ENCODE measurements at regions not wholly inside any gene's neighbourhood (a gene's known extent, or its start where the extent isn't known, plus 50 kb on each side); places are given as distances from the start of the nearest gene placed in this dataset.

- TF ChIP-seq ZNF281 (CRISPR knock-in tag; IDR thresholded peaks at IDR 0.05; ENCODE audit: borderline replicate concordance) (no peak), ATRX (CRISPR knock-in tag; IDR thresholded peaks at IDR 0.05; ENCODE audit: borderline replicate concordance) (no peak), SP1 (IDR thresholded peaks at IDR 0.05) (no peak), SP1 (CRISPR knock-in tag; IDR thresholded peaks at IDR 0.05) (no peak), CEBPG (CRISPR knock-in tag; IDR thresholded peaks at IDR 0.05) (no peak), PLRG1 (conservative IDR thresholded peaks at IDR 0.05) (no peak), ZBTB3 (CRISPR knock-in tag; IDR thresholded peaks at IDR 0.05; ENCODE audit: borderline replicate concordance, low read depth) (no peak), AFF4 (CRISPR knock-in tag; IDR thresholded peaks at IDR 0.05) (no peak), MIER3 (CRISPR knock-in tag; IDR thresholded peaks at IDR 0.05; ENCODE audit: borderline replicate concordance) (no peak), ZNF44 (CRISPR knock-in tag; IDR thresholded peaks at IDR 0.05) (no peak), ZSCAN20 (CRISPR knock-in tag; IDR thresholded peaks at IDR 0.05; ENCODE audit: borderline replicate concordance) (no peak), ATF3 (CRISPR knock-in tag; IDR thresholded peaks at IDR 0.05) (no peak)
Measured at GRCh38 chr15:96089405-96090058, 241.0 kb upstream of the NR2F2 start (continued).
